H1 (cell line): ENCODE measurements at regions not wholly inside any gene's neighbourhood (a gene's known extent, or its start where the extent isn't known, plus 50 kb on each side); places are given as distances from the start of the nearest gene placed in this dataset.
A peak's percentile ranks its signal among the peaks of the same experiment; 100 is the strongest.

ENCODE experiments used
- CTCF ChIA-PET: fragments of 300-600 bp; sonication (Branson Sonifier 250); formaldehyde crosslinking; loops from one replicate; lab custom pipeline; 2021; ENCODE audit not compliant: partially characterized antibody; lab: Charles Lee
- POLR2A ChIA-PET: fragments of 300-600 bp; sonication (Branson Sonifier 250); formaldehyde crosslinking; loops from one replicate; lab custom pipeline; 2021; ENCODE audit warnings: inconsistent platforms; ENCODE audit not compliant: partially characterized antibody; lab: Charles Lee
- DNase-seq, 2 experiments: peaks; one replicate each; pipeline versions ENCODE4 v3.0.0 to v3.0.0-alpha.2; 2010 to 2022; ENCODE audit warnings: low spot score in 2 of 2, low read depth in 1 of 2, mixed read lengths in 1 of 2
- FAIRE-seq: peaks from 2 replicates; lab custom pipeline; 2011; peaks lifted over from hg19 to GRCh38; lab: Jason Lieb, UNC
- H2AFZ ChIP-seq: 2 replicates; pipeline ENCODE4 v1.8.1; 2012; ENCODE audit warnings: low read length, inconsistent platforms
- H2AK5ac ChIP-seq: 2 replicates; pipeline ENCODE4 v1.6.1; 2013; ENCODE audit warnings: low read depth, low read length
- H2BK120ac ChIP-seq: replicated peaks from 2 replicates; pipeline ENCODE3; 2013; ENCODE audit warnings: low read depth, low read length, inconsistent platforms
- H2BK12ac ChIP-seq: 2 replicates; pipeline ENCODE4 v1.6.1; 2013; ENCODE audit warnings: low read depth, low read length
- H2BK15ac ChIP-seq: 2 replicates; pipeline ENCODE4 v1.6.1; 2013; ENCODE audit warnings: low read length
- H2BK20ac ChIP-seq: 2 replicates; pipeline ENCODE4 v1.6.1; 2013; ENCODE audit warnings: low read length
- H2BK5ac ChIP-seq: 2 replicates; pipeline ENCODE4 v1.6.1; 2013; ENCODE audit warnings: low read depth, low read length
- H3K14ac ChIP-seq: 2 replicates; pipeline ENCODE4 v1.6.1; 2013; ENCODE audit warnings: inconsistent platforms; ENCODE audit not compliant: insufficient read length
- H3K18ac ChIP-seq: 2 replicates; pipeline ENCODE4 v1.6.1; 2013; ENCODE audit warnings: low read length; ENCODE audit errors: extremely low read depth
- H3K23ac ChIP-seq: 2 replicates; pipeline ENCODE4 v1.6.1; 2013; ENCODE audit warnings: inconsistent platforms; ENCODE audit not compliant: insufficient read length
- H3K23me2 ChIP-seq: 2 replicates; pipeline ENCODE4 v1.6.1; 2013; ENCODE audit warnings: low read depth, low read length
- H3K27ac ChIP-seq: 2 replicates; pipeline ENCODE4 v1.6.1; 2011; ENCODE audit warnings: low read depth, low read length, inconsistent platforms
- H3K27me3 ChIP-seq, 4 experiments: replicated peaks in 1 of 4; 1 replicate in 1 of 4; 2 replicates in 3 of 4; pipeline versions ENCODE4 v1.6.1 to v1.8.1; 2011 to 2013; ENCODE audit warnings: low read length in 3 of 4, mild to moderate bottlenecking in 3 of 4, inconsistent platforms in 2 of 4, mixed read lengths in 2 of 4, moderate library complexity in 1 of 4; ENCODE audit not compliant: control insufficient read depth in 3 of 4, insufficient read depth in 3 of 4; ENCODE audit errors: extremely low read depth in 1 of 4
- H3K36me3 ChIP-seq, 4 experiments: 2 replicates each; pipeline versions ENCODE4 v1.6.1 to v1.8.1; 2011 to 2013; ENCODE audit warnings: mild to moderate bottlenecking in 4 of 4, low read length in 3 of 4, moderate library complexity in 2 of 4, control low read depth in 1 of 4, inconsistent platforms in 1 of 4; ENCODE audit not compliant: insufficient read depth in 4 of 4, control insufficient read depth in 2 of 4
- H3K4ac ChIP-seq: replicated peaks from 2 replicates; pipeline ENCODE3; 2013; ENCODE audit warnings: low read length, low read depth, mixed read lengths, inconsistent platforms; ENCODE audit not compliant: insufficient read length
- H3K4me1 ChIP-seq, 4 experiments: replicated peaks in 1 of 4; 1 replicate in 1 of 4; 2 replicates in 3 of 4; pipeline versions ENCODE4 v1.6.1 to v1.8.1; 2011 to 2013; ENCODE audit warnings: low read length in 3 of 4, inconsistent platforms in 2 of 4, mixed read lengths in 1 of 4; ENCODE audit not compliant: insufficient read depth in 4 of 4, control insufficient read depth in 3 of 4
- H3K4me2 ChIP-seq, 2 experiments: 2 replicates each; pipeline versions ENCODE4 v1.6.1 to v1.8.1; 2011 to 2013; ENCODE audit warnings: low read depth in 2 of 2, low read length in 2 of 2, control low read depth in 1 of 2, inconsistent platforms in 1 of 2, mild to moderate bottlenecking in 1 of 2; ENCODE audit not compliant: insufficient read depth in 1 of 2
- H3K4me3 ChIP-seq, 4 experiments: fragments of 200-600, 300-600 bp in 1 of 4; sonication (generic), shearing (Covaris generic), sonication (Bioruptor Twin) in 1 of 4; 2 replicates each; pipeline versions ENCODE4 v1.5.1 to v1.8.1; 2011 to 2016; ENCODE audit warnings: low read length in 4 of 4, low read depth in 3 of 4, control low read depth in 2 of 4, inconsistent platforms in 2 of 4, mild to moderate bottlenecking in 2 of 4, mixed read lengths in 1 of 4, moderate library complexity in 1 of 4; ENCODE audit not compliant: insufficient read depth in 2 of 4; ENCODE audit errors: extremely low read depth in 1 of 4
- H3K56ac ChIP-seq: replicated peaks from 2 replicates; pipeline ENCODE3; 2013; ENCODE audit warnings: low read depth, mild to moderate bottlenecking, mixed read lengths, low read length, inconsistent platforms; ENCODE audit not compliant: insufficient read length
- H3K79me1 ChIP-seq: 2 replicates; pipeline ENCODE4 v1.6.1; 2013; ENCODE audit warnings: low read depth, low read length, control low read depth
- H3K79me2 ChIP-seq, 2 experiments: 2 replicates each; pipeline versions ENCODE4 v1.6.1 to v1.8.1; 2012 to 2013; ENCODE audit warnings: low read length in 2 of 2, mild to moderate bottlenecking in 2 of 2, inconsistent platforms in 1 of 2; ENCODE audit not compliant: insufficient read depth in 2 of 2, control insufficient read depth in 1 of 2
- H3K9ac ChIP-seq, 4 experiments: replicated peaks in 1 of 4; 1 replicate in 1 of 4; 2 replicates in 3 of 4; pipeline versions ENCODE4 v1.6.1 to v1.8.1; 2011 to 2013; ENCODE audit warnings: low read depth in 3 of 4, low read length in 3 of 4, control low read depth in 2 of 4, mild to moderate bottlenecking in 2 of 4, moderate library complexity in 2 of 4, inconsistent platforms in 1 of 4; ENCODE audit errors: extremely low read depth in 1 of 4
- H3K9me3 ChIP-seq, 2 experiments: 2 replicates each; pipeline versions ENCODE4 v1.6.1 to v1.8.1; 2012 to 2013; ENCODE audit warnings: mild to moderate bottlenecking in 2 of 2, moderate library complexity in 2 of 2, control low read depth in 1 of 2, inconsistent platforms in 1 of 2, low read depth in 1 of 2, low read length in 1 of 2, mixed read lengths in 1 of 2; ENCODE audit not compliant: insufficient read depth in 2 of 2
- H4K20me1 ChIP-seq, 2 experiments: replicated peaks in 1 of 2; 2 replicates each; pipeline versions ENCODE3 to v1.8.1; 2011 to 2013; ENCODE audit warnings: inconsistent platforms in 2 of 2, low read length in 2 of 2, mild to moderate bottlenecking in 1 of 2; ENCODE audit not compliant: insufficient read depth in 2 of 2, control insufficient read depth in 1 of 2
- H4K5ac ChIP-seq: 2 replicates; pipeline ENCODE4 v1.6.1; 2013; ENCODE audit warnings: low read length, low read depth, mixed read lengths, inconsistent platforms; ENCODE audit not compliant: insufficient read length
- H4K8ac ChIP-seq: 2 replicates; pipeline ENCODE4 v1.8.0; 2013; ENCODE audit warnings: mild to moderate bottlenecking, moderate library complexity, low read length, inconsistent platforms; ENCODE audit not compliant: insufficient read depth; ENCODE audit errors: extremely low read depth
- H4K91ac ChIP-seq: replicated peaks from 2 replicates; pipeline ENCODE3; 2013; ENCODE audit warnings: low read length, mixed read lengths, inconsistent platforms; ENCODE audit not compliant: insufficient read length
- EZH2 ChIP-seq: fragments of 200-600 bp; sonication (generic); IDR thresholded peaks from 2 replicates; pipeline ENCODE4 v1.7.1; 2012; ENCODE audit warnings: low read depth, mild to moderate bottlenecking, moderate library complexity, low read length, inconsistent platforms; ENCODE audit not compliant: severe bottlenecking
- JUND ChIP-seq: IDR thresholded peaks from 2 replicates; pipeline ENCODE4 v1.6.1; 2011; ENCODE audit warnings: mild to moderate bottlenecking, improper control_type of control experiment, low read length
- RAD21 ChIP-seq, 2 experiments: IDR thresholded peaks in 1 of 2; conservative IDR thresholded peaks in 1 of 2; 2 replicates each; pipeline ENCODE4 v1.6.1; 2011; ENCODE audit warnings: low read depth in 2 of 2, low read length in 2 of 2, improper control_type of control experiment in 1 of 2, inconsistent platforms in 1 of 2, mild to moderate bottlenecking in 1 of 2, moderate library complexity in 1 of 2
- WGBS, 2 experiments: shearing (Covaris generic) in 1 of 2; methylation state at CpG; one replicate each; pipeline versions ENCODE4 v1.1.6 to v1.1.7; 2013 to 2015; ENCODE audit warnings: low lambda C conversion rate in 2 of 2, mixed read lengths in 2 of 2, inconsistent platforms in 1 of 2, low coverage in 1 of 2, missing lambda C conversion rate in 1 of 2; ENCODE audit not compliant: insufficient replicate concordance in 2 of 2, insufficient coverage in 1 of 2, insufficient read length in 1 of 2; ENCODE audit errors: extremely low coverage in 1 of 2, missing lambda C conversion rate in 1 of 2; 5-methylcytosine and 5-hydroxymethylcytosine counted together
- TF ChIP-seq, protein P1 (sequence below): IDR thresholded peaks from 2 replicates; pipeline ENCODE4 v1.6.1; 2012; ENCODE audit warnings: low read length, inconsistent platforms

DNA sequence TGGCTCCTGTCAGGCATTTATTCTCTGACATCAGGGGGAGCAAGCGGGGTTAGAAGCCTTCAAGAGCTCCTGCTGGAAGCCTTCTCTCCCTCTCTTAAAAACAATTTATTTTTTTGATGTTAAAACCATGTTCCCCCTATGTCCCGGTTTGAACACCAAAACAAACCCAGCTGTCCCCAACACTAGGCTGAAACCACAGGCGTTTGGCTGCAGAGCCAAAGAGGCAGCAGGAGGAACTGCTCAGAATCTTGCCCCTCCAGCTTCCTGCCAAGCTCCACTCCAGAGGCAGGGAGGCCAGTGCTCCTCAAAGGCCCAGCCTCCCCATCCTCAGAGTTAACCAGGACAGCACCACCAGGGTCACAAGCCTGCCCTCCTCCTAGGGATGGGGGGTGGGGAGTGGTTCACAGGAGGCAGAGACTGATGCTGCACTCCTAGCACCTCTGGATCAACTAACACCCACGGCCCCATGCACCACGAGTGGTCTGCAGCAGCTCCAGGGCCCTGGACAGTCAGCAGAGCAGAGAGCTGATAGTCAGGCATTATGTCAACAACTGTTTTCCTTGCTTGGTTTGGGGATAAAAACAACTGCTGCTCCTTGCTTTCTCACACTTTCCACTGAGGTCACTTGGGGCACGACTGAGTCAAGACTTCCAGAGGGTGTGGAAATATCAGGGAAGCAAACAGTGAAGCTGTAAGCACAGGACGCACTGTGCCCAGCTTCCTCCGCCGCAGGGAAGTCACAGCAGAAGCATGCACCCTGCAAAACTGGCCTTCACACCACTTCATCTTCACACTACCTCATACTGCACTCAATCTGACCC is 96.5 kb upstream of the ADRA1B start:
- H2BK12ac ChIP-seq, result peak overlapping the region; percentile 21; the same call in 1 of the 2 replicates
- no peak overlapping the region for H3K9ac ChIP-seq
- POLR2A ChIA-PET, result no interaction called here
- H4K5ac ChIP-seq, result no peak overlapping the region
- no peaks in the 10 kb centered on the region for H3K27me3 ChIP-seq
- H4K91ac ChIP-seq, result peak overlapping the region; percentile 16
- H3K27ac ChIP-seq, result no peak overlapping the region
- no peak overlapping the region for H2AK5ac ChIP-seq
- H4K20me1 ChIP-seq, result no peaks in the 10 kb centered on the region
- 0 out of 2 replicates have a peak overlapping the region, but pooled peaks have one; percentile 4 for H2AFZ ChIP-seq
- H3K9me3 ChIP-seq, result no peaks in the 10 kb centered on the region
- H3K23me2 ChIP-seq, result no peaks in the 10 kb centered on the region
- H2BK5ac ChIP-seq, result no peak overlapping the region
- no peaks in the 10 kb centered on the region for H3K79me1 ChIP-seq
- H3K18ac ChIP-seq, result no peak overlapping the region
- peaks cover 0 to 11% (median 0%) of the 10 kb centered on the region in 4 experiments; a peak in 2 of 7 replicates for H3K4me1 ChIP-seq
- H3K14ac ChIP-seq, result no peak overlapping the region
- DNase-seq, result no peak
- no peak overlapping the region for H2BK20ac ChIP-seq
- no peak for FAIRE-seq
- TF ChIP-seq RAD21 (IDR thresholded peaks at IDR 0.05 in 1 of 2, conservative IDR thresholded peaks at IDR 0.05 in 1 of 2; ENCODE audit: low read depth in 2 of 2, low read length in 2 of 2) (no peak), JUND (no peak), EZH2 (no peak)
- TF ChIP-seq, protein P1, sequence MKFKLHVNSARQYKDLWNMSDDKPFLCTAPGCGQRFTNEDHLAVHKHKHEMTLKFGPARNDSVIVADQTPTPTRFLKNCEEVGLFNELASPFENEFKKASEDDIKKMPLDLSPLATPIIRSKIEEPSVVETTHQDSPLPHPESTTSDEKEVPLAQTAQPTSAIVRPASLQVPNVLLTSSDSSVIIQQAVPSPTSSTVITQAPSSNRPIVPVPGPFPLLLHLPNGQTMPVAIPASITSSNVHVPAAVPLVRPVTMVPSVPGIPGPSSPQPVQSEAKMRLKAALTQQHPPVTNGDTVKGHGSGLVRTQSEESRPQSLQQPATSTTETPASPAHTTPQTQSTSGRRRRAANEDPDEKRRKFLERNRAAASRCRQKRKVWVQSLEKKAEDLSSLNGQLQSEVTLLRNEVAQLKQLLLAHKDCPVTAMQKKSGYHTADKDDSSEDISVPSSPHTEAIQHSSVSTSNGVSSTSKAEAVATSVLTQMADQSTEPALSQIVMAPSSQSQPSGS, result no peak
- H2BK120ac ChIP-seq, result no peak overlapping the region
- peak overlapping the region; percentile 76 for H4K8ac ChIP-seq
- H3K4me3 ChIP-seq, result no peak overlapping the region
- no peak overlapping the region for H3K56ac ChIP-seq
- no peaks in the 10 kb centered on the region for H3K79me2 ChIP-seq
- no peak overlapping the region for H3K4ac ChIP-seq
- H3K4me2 ChIP-seq, result no peak overlapping the region
- WGBS, 2 experiments, result 87% methylated on average over 9 of the region's 9 CpGs; no CpG with 5 or more reads in 1 of the 2 experiments
- CTCF ChIA-PET, result interaction anchor here (0.6 to 1.7 kb wide), 8 partner anchors 9 to 378 kb away, joined by 3 to 4 read pairs (median 3); no protein-coding TSS in a partner anchor
- H3K23ac ChIP-seq, result no peak overlapping the region
- no peaks in the 10 kb centered on the region for H3K36me3 ChIP-seq
- H2BK15ac ChIP-seq, result no peak overlapping the region
